GM21737 (cell line): ENCODE measurements at regions not wholly inside any gene's neighbourhood (a gene's known extent, or its start where the extent isn't known, plus 50 kb on each side); places are given as distances from the start of the nearest gene placed in this dataset.
"Not testable (repeated sequence)": the region's sequence is repeated elsewhere in the genome, so short reads cannot be mapped to it uniquely, and the experiment has no call there.

Experiments used
- ATAC-seq: cut with Tn5 transposase; IDR thresholded peaks from one replicate; pipeline ENCODE4 v1.9.1; 2021; ENCODE audit warnings: mild to moderate bottlenecking, moderate library complexity; ENCODE audit not compliant: unreplicated experiment

GRCh38 chr14:34140127-34140526, 189.3 kb upstream of the EGLN3 start:
- ATAC-seq, result not testable (repeated sequence)

- not testable (repeated sequence) for ATAC-seq
Measured at GRCh38 chr14:34139160-34140121, 188.6 kb upstream of the EGLN3 start.

- no peak for ATAC-seq
Measured at GRCh38 chr14:34138175-34138574, 187.3 kb upstream of the EGLN3 start.

- no peak for ATAC-seq
Measured at GRCh38 chr14:34137001-34137745, 186.3 kb upstream of the EGLN3 start.

- ATAC-seq, result no peak
Measured at GRCh38 chr14:34135492-34135891, 184.6 kb upstream of the EGLN3 start.

GRCh38 chr14:34134484-34134883, 183.6 kb upstream of the EGLN3 start:
- ATAC-seq, result no peak

GRCh38 chr14:34129927-34130552, 179.2 kb upstream of the EGLN3 start:
- no peak for ATAC-seq

- no peak for ATAC-seq
Measured at GRCh38 chr14:34128665-34129064, 177.8 kb upstream of the EGLN3 start.

- ATAC-seq, result no peak
Measured at GRCh38 chr14:34126586-34126985, 175.7 kb upstream of the EGLN3 start.

- ATAC-seq, result no peak
Measured at GRCh38 chr14:34124585-34124984, 173.7 kb upstream of the EGLN3 start.

GRCh38 chr14:34122650-34123049, 171.8 kb upstream of the EGLN3 start:
- ATAC-seq, result no peak

- no peak for ATAC-seq
Measured at GRCh38 chr14:34122081-34122480, 171.2 kb upstream of the EGLN3 start.

GRCh38 chr14:34120185-34120977, 169.5 kb upstream of the EGLN3 start:
- no peak for ATAC-seq

GRCh38 chr14:34119107-34119858, 168.4 kb upstream of the EGLN3 start:
- no peak for ATAC-seq

- no peak for ATAC-seq
Measured at GRCh38 chr14:34113991-34114390, 163.1 kb upstream of the EGLN3 start.

GRCh38 chr14:34113005-34113511, 162.2 kb upstream of the EGLN3 start:
- no peak for ATAC-seq

- no peak for ATAC-seq
Measured at GRCh38 chr14:34111953-34112352, 161.1 kb upstream of the EGLN3 start.

GRCh38 chr14:34111505-34111904, 160.6 kb upstream of the EGLN3 start:
- no peak for ATAC-seq

- ATAC-seq, result no peak
Measured at GRCh38 chr14:34110531-34110930, 159.7 kb upstream of the EGLN3 start.

- no peak for ATAC-seq
Measured at GRCh38 chr14:34107441-34107840, 156.6 kb upstream of the EGLN3 start.
